ENCODE measurements at regions not wholly inside any gene's neighbourhood (a gene's known extent, or its start where the extent isn't known, plus 50 kb on each side); places are given as distances from the start of the nearest gene placed in this dataset.

GRCh38 chr15:99895189-99895955 lies 162.1 kb upstream of the LYSMD4 start:
- H4K20me1 ChIP-seq (ENCODE audit: insufficient read depth, low read length): no peaks in the 10 kb centered on the region

GRCh38 chr15:99878835-99879234 lies 145.6 kb upstream of the LYSMD4 start:
- Histone ChIP-seq H3K27me3 (ENCODE audit: insufficient read depth, low read length) (no peaks in the 10 kb centered on the region), H3K4me3 (ENCODE audit: insufficient read depth, low read length) (no peak overlapping the region), H3K4me1 (ENCODE audit: insufficient read depth, low read length) (no peaks in the 10 kb centered on the region), H3K36me3 (ENCODE audit: insufficient read depth, low read length) (no peaks in the 10 kb centered on the region), H3K79me2 (ENCODE audit: insufficient read depth, low read length) (no peaks in the 10 kb centered on the region), H2AFZ (ENCODE audit: low read length) (no peak overlapping the region), H3K9me3 (ENCODE audit: low read depth, low read length) (no peaks in the 10 kb centered on the region), H3K27ac (ENCODE audit: low read depth, low read length) (no peak overlapping the region), H4K20me1 (ENCODE audit: insufficient read depth, low read length) (no peaks in the 10 kb centered on the region), H3K4me2 (ENCODE audit: insufficient read depth, low read length) (no peak overlapping the region)
- no peak for DNase-seq (ENCODE audit: insufficient read length, low spot score, missing footprints)
- no peak for TF ChIP-seq CTCF (IDR thresholded peaks at IDR 0.05; ENCODE audit: extremely low read depth, low read depth, low read length)

More at GRCh38 chr15:99895189-99895955, 162.1 kb upstream of the LYSMD4 start:
- no peak overlapping the region for H3K4me2 ChIP-seq (ENCODE audit: insufficient read depth, low read length)
- H3K27me3 ChIP-seq (ENCODE audit: insufficient read depth, low read length): no peaks in the 10 kb centered on the region
- H3K79me2 ChIP-seq (ENCODE audit: insufficient read depth, low read length): no peaks in the 10 kb centered on the region
- no peaks in the 10 kb centered on the region for H3K36me3 ChIP-seq (ENCODE audit: insufficient read depth, low read length)
- no peak for DNase-seq (ENCODE audit: insufficient read length, low spot score, missing footprints)
- TF ChIP-seq CTCF (IDR thresholded peaks at IDR 0.05; ENCODE audit: extremely low read depth, low read depth, low read length): no peak
- no peaks in the 10 kb centered on the region for H3K4me1 ChIP-seq (ENCODE audit: insufficient read depth, low read length)
- no peak overlapping the region for H3K4me3 ChIP-seq (ENCODE audit: insufficient read depth, low read length)
- no peaks in the 10 kb centered on the region for H3K9me3 ChIP-seq (ENCODE audit: low read depth, low read length)
- no peak overlapping the region for H3K27ac ChIP-seq (ENCODE audit: low read depth, low read length)
- H2AFZ ChIP-seq (ENCODE audit: low read length): no peak overlapping the region

- Histone ChIP-seq H3K4me3 (ENCODE audit: insufficient read depth, low read length) (no peak overlapping the region), H3K4me2 (ENCODE audit: insufficient read depth, low read length) (no peak overlapping the region), H3K27me3 (ENCODE audit: insufficient read depth, low read length) (no peaks in the 10 kb centered on the region), H2AFZ (ENCODE audit: low read length) (no peak overlapping the region), H3K4me1 (ENCODE audit: insufficient read depth, low read length) (no peaks in the 10 kb centered on the region), H4K20me1 (ENCODE audit: insufficient read depth, low read length) (no peaks in the 10 kb centered on the region), H3K79me2 (ENCODE audit: insufficient read depth, low read length) (no peaks in the 10 kb centered on the region), H3K9me3 (ENCODE audit: low read depth, low read length) (no peaks in the 10 kb centered on the region), H3K27ac (ENCODE audit: low read depth, low read length) (no peak overlapping the region), H3K36me3 (ENCODE audit: insufficient read depth, low read length) (no peaks in the 10 kb centered on the region)
- no peak for DNase-seq (ENCODE audit: insufficient read length, low spot score, missing footprints)
- TF ChIP-seq CTCF (IDR thresholded peaks at IDR 0.05; ENCODE audit: extremely low read depth, low read depth, low read length): no peak
Measured at GRCh38 chr15:99873451-99873850, 140.2 kb upstream of the LYSMD4 start.

GRCh38 chr15:99863550-99864198 lies 130.4 kb upstream of the LYSMD4 start:
- DNase-seq (ENCODE audit: insufficient read length, low spot score, missing footprints): no peak
- H4K20me1 ChIP-seq (ENCODE audit: insufficient read depth, low read length): no peaks in the 10 kb centered on the region
- H3K36me3 ChIP-seq (ENCODE audit: insufficient read depth, low read length): no peaks in the 10 kb centered on the region
- no peak overlapping the region for H3K27ac ChIP-seq (ENCODE audit: low read depth, low read length)
- no peaks in the 10 kb centered on the region for H3K4me1 ChIP-seq (ENCODE audit: insufficient read depth, low read length)
- TF ChIP-seq CTCF (IDR thresholded peaks at IDR 0.05; ENCODE audit: extremely low read depth, low read depth, low read length): no peak
- H3K79me2 ChIP-seq (ENCODE audit: insufficient read depth, low read length): no peaks in the 10 kb centered on the region
- H3K4me2 ChIP-seq (ENCODE audit: insufficient read depth, low read length): no peak overlapping the region
- H2AFZ ChIP-seq (ENCODE audit: low read length): no peak overlapping the region
- H3K9me3 ChIP-seq (ENCODE audit: low read depth, low read length): no peaks in the 10 kb centered on the region
- no peaks in the 10 kb centered on the region for H3K27me3 ChIP-seq (ENCODE audit: insufficient read depth, low read length)
- H3K4me3 ChIP-seq (ENCODE audit: insufficient read depth, low read length): no peak overlapping the region

Data from osteoblast (primary cell).